ENCODE measurements at regions not wholly inside any gene's neighbourhood (a gene's known extent, or its start where the extent isn't known, plus 50 kb on each side); places are given as distances from the start of the nearest gene placed in this dataset.

DNA sequence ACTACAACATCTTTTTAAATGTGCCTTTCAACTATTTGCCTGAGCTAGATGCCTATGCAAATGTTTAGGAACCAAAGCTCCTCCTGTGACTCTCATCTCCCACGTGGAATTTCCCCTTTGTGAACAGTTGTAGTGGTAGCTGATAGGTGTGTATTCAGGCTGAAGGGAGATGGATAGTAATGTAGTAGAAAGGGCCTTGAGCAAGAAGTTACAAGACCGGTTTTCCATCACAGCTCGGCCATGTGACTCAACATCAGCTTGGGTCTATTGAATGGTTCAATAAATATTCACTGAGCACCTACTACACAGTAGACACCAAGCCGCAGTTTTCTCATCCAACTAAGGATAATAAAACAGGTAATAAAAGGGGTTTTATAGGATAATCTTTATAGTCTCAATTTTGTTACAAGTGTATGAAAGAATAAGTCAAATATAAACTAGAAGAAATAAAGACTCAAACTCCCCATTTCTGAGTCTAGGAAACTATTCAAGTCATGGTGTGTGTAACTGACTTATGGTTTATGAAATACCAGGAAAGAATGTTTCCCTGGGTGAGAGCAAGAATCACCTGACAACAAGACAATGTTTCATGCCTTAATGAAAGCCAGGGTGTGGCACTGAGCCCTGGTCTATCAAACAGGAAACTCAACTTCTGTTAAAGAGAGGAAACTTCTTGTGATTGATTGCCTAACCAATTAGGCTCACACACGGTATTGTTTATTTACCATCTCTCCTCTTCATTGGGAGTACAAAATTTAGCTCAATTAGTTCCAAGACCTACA, 187.1 kb upstream of the SPEF2 start:
- TF ChIP-seq, protein P1, sequence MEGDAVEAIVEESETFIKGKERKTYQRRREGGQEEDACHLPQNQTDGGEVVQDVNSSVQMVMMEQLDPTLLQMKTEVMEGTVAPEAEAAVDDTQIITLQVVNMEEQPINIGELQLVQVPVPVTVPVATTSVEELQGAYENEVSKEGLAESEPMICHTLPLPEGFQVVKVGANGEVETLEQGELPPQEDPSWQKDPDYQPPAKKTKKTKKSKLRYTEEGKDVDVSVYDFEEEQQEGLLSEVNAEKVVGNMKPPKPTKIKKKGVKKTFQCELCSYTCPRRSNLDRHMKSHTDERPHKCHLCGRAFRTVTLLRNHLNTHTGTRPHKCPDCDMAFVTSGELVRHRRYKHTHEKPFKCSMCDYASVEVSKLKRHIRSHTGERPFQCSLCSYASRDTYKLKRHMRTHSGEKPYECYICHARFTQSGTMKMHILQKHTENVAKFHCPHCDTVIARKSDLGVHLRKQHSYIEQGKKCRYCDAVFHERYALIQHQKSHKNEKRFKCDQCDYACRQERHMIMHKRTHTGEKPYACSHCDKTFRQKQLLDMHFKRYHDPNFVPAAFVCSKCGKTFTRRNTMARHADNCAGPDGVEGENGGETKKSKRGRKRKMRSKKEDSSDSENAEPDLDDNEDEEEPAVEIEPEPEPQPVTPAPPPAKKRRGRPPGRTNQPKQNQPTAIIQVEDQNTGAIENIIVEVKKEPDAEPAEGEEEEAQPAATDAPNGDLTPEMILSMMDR (IDR thresholded peaks at IDR 0.05 in 8 of 11, conservative IDR thresholded peaks at IDR 0.05 in 3 of 11), result no peak
- no peak for TF ChIP-seq POLR2A (IDR thresholded peaks at IDR 0.05)

All from spleen (tissue), 7 donors.